ENCODE measurements at regions not wholly inside any gene's neighbourhood (a gene's known extent, or its start where the extent isn't known, plus 50 kb on each side); places are given as distances from the start of the nearest gene placed in this dataset.
A peak's percentile ranks its signal among the peaks of the same experiment; 100 is the strongest.

DNA sequence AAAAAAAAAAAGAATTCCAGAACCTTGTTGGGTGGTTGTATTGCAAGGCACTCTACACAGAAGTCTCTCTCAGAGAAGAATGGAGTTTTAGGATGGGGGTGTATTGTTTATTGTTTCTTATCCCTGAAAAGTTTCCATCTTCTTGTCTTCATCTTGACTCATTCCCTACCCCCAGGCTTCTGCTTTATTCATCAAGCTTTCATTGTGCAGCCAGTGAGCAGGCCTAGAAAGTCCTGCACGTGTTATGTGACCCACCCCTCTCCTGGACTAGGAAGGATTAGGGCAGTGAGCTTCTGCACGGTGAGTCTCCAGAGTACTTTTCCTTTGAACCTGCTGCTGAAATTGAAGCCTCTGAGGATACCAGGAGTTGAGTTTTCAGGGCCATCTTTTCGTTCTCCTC is 150.9 kb upstream of the IL12A start:
- no peaks in the 10 kb centered on the region for H3K9me3 Mint-ChIP-seq
- H3K36me3 Mint-ChIP-seq (ENCODE audit: low read depth), result no peaks in the 10 kb centered on the region
- no peak overlapping the region for H3K4me2 ChIP-seq
- DNase-seq (ENCODE audit: low spot score) (no peak), ATAC-seq (no peak)
- no peak overlapping the region for H3K27ac ChIP-seq (ENCODE audit: low read depth)
- peaks cover 24% of the 10 kb centered on the region for H3K4me1 Mint-ChIP-seq
- H2AFZ ChIP-seq, result no peak overlapping the region
- H3F3A ChIP-seq (replicated peaks; ENCODE audit: low read depth), result no peaks in the 10 kb centered on the region
- no peaks in the 10 kb centered on the region for H3K9me2 ChIP-seq (ENCODE audit: insufficient read depth)
- no peaks in the 10 kb centered on the region for H4K20me1 ChIP-seq (replicated peaks; ENCODE audit: insufficient read depth)
- no peak overlapping the region for H3K27ac Mint-ChIP-seq
- TF ChIP-seq NANOG (IDR thresholded peaks at IDR 0.05; ENCODE audit: borderline replicate concordance), result no peak
- no peak for TF ChIP-seq JUNB (IDR thresholded peaks at IDR 0.05; ENCODE audit: unreplicated experiment)
- no peak for TF ChIP-seq EZH2 (IDR thresholded peaks at IDR 0.05; ENCODE audit: low read depth, unreplicated experiment)
- no peak for TF ChIP-seq CREB1 (CRISPR knock-in tag; IDR thresholded peaks at IDR 0.05; ENCODE audit: low read depth)
- H3K36me3 ChIP-seq (ENCODE audit: insufficient read depth), result no peaks in the 10 kb centered on the region
- H3K4me3 Mint-ChIP-seq, result no peak overlapping the region
- H3K4me3 ChIP-seq, result no peak overlapping the region
- peaks cover 27% of the 10 kb centered on the region for H3K79me2 ChIP-seq (replicated peaks; ENCODE audit: insufficient read depth)
- no peaks in the 10 kb centered on the region for H3K27me3 ChIP-seq (ENCODE audit: insufficient read depth)
- peaks cover 29% of the 10 kb centered on the region for H3K4me1 ChIP-seq (ENCODE audit: insufficient read depth)
- no peaks in the 10 kb centered on the region for H3K27me3 Mint-ChIP-seq (ENCODE audit: insufficient read depth, low read depth, poor library complexity)

GRCh38 chr3:159838938-159839337 is 149.7 kb upstream of the IL12A start:
- Histone ChIP-seq H3K4me3 (peak overlapping the region; percentile 64; the same call in 1 of the 2 replicates), H3K27ac (ENCODE audit: low read depth) (peak overlapping the region; percentile 93), H3K4me2 (peak overlapping the region; percentile 78), H3K27me3 (ENCODE audit: insufficient read depth) (no peaks in the 10 kb centered on the region), H3F3A (replicated peaks; ENCODE audit: low read depth) (no peaks in the 10 kb centered on the region), H3K36me3 (ENCODE audit: insufficient read depth) (no peaks in the 10 kb centered on the region), H2AFZ (no peak overlapping the region), H3K9me2 (ENCODE audit: insufficient read depth) (no peaks in the 10 kb centered on the region), H3K4me1 (ENCODE audit: insufficient read depth) (peaks cover 38% of the 10 kb centered on the region), H4K20me1 (replicated peaks; ENCODE audit: insufficient read depth) (no peaks in the 10 kb centered on the region), H3K79me2 (replicated peaks; ENCODE audit: insufficient read depth) (peaks cover 33% of the 10 kb centered on the region)
- Mint-ChIP-seq H3K36me3 (ENCODE audit: low read depth) (no peaks in the 10 kb centered on the region; the same call in 2 of the 3 replicates), H3K27ac (no peak overlapping the region), H3K4me3 (no peak overlapping the region), H3K9me3 (no peaks in the 10 kb centered on the region), H3K4me1 (peaks cover 27% of the 10 kb centered on the region), H3K27me3 (ENCODE audit: insufficient read depth, low read depth, poor library complexity) (no peaks in the 10 kb centered on the region)
- DNase-seq (ENCODE audit: low spot score) (no peak), ATAC-seq (no peak)
- TF ChIP-seq, protein P1, sequence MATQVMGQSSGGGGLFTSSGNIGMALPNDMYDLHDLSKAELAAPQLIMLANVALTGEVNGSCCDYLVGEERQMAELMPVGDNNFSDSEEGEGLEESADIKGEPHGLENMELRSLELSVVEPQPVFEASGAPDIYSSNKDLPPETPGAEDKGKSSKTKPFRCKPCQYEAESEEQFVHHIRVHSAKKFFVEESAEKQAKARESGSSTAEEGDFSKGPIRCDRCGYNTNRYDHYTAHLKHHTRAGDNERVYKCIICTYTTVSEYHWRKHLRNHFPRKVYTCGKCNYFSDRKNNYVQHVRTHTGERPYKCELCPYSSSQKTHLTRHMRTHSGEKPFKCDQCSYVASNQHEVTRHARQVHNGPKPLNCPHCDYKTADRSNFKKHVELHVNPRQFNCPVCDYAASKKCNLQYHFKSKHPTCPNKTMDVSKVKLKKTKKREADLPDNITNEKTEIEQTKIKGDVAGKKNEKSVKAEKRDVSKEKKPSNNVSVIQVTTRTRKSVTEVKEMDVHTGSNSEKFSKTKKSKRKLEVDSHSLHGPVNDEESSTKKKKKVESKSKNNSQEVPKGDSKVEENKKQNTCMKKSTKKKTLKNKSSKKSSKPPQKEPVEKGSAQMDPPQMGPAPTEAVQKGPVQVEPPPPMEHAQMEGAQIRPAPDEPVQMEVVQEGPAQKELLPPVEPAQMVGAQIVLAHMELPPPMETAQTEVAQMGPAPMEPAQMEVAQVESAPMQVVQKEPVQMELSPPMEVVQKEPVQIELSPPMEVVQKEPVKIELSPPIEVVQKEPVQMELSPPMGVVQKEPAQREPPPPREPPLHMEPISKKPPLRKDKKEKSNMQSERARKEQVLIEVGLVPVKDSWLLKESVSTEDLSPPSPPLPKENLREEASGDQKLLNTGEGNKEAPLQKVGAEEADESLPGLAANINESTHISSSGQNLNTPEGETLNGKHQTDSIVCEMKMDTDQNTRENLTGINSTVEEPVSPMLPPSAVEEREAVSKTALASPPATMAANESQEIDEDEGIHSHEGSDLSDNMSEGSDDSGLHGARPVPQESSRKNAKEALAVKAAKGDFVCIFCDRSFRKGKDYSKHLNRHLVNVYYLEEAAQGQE (IDR thresholded peaks at IDR 0.05; ENCODE audit: unreplicated experiment), result no peak
- no peak for TF ChIP-seq ZNF462 (CRISPR knock-in tag; IDR thresholded peaks at IDR 0.05)
